ENCODE measurements at regions not wholly inside any gene's neighbourhood (a gene's known extent, or its start where the extent isn't known, plus 50 kb on each side); places are given as distances from the start of the nearest gene placed in this dataset.
"Not testable (repeated sequence)": the region's sequence is repeated elsewhere in the genome, so short reads cannot be mapped to it uniquely, and the experiment has no call there.

GRCh38 chr1:30101487-30102227 lies 621.7 kb downstream of the MATN1 start:
- DNase-seq: no peak

DNA sequence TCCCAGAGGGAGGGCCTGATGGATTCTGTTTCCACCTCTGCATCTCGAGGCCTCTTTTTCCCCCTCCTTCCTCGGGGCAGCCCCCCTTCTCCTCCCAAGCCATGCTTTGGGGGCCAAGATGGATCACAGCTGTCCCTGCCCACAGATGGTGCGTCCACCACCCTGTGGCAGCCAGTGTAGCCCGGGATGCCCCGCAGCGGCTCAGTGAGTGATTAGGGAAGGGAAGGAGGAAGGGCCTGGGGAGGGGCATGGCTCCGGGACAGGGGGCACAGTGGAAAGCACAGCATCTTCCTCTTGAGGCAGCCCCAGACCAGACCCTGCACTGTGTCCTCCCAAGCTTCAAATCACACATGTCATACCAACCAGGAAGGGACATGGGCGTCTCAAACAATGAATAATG lies 622.4 kb downstream of the MATN1 start:
- no peak for DNase-seq

DNA sequence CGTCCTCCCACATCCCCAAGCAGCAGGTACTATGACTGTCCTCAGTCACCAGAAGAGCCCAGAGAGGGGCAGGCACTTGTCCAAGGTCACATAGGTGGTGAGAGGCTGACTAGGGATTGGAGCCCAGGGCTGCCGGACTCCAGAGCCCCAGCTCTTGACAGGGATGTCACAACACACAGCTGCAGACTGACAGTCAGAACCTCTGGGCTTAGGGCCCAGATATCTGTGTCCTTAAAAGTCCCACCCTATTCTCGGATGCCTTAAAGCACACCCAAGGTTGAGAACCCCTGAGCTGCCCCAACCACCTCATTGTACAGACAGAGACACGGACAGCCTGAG lies 622.9 kb downstream of the MATN1 start:
- DNase-seq: no peak

GRCh38 chr1:30099587-30100523 lies 623.5 kb downstream of the MATN1 start:
- DNase-seq: no peak

DNA sequence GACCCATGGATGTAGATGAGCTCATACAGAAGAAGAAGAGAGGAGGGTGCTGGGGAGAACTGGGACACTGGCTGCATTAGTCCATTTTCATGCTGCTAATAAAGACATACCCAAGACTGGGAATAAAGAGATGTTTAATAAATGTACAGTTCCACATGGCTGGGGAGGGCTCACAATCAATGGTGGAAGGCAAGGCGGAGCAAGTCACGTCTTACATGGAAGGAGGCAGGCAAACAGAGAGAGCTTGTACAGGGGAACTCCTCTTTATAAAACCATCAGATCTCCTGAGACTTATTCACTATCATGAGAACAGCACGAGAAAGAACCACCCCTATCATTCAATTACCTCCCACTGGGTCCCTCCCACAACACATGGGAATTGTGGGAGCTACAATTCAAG lies 625.5 kb downstream of the MATN1 start:
- not testable (repeated sequence) for DNase-seq

- no peak for DNase-seq
These were observed 627.8 kb downstream of the MATN1 start for GRCh38 chr1:30095451-30096025.

GRCh38 chr1:30095051-30095450 lies 628.3 kb downstream of the MATN1 start:
- no peak for DNase-seq

DNA sequence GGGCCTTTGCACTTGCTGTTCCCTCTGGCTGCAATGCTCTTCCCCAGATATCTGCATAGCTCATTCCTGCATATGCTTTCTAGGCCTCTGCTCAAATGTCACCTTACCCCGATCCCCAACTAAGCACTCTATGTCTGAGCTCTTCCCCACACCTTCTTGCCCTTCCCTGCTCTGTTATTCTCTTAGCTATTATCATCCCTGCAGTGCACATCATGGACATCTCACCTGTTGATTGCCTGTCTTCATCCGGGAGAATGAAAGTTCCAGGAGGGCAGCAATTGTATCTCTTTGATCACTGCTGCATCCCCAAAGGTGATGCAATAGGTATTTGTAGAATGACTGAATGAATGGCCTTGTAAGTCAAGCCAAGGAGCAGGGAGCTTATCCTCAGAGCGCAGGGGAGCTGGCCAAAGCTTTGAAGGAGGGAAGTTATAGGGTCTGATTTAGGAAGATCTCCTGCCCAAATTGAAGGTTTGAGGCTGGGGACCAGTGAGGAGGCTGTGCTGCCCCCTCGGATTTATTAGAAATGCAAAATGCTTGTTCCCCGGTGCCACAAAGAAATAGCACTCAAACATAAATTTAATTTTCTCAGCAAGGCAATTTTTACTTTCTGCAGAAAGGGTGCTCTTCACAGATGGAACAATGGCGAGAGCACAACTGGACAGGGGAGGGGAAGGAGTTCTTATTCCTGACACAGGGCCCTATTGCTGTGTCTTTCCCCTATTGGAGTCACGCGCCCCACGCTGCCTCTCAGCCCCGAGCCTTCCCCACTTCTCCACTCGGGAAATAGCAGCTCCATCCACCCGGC lies 631.1 kb downstream of the MATN1 start:
- DNase-seq: no peak

DNA sequence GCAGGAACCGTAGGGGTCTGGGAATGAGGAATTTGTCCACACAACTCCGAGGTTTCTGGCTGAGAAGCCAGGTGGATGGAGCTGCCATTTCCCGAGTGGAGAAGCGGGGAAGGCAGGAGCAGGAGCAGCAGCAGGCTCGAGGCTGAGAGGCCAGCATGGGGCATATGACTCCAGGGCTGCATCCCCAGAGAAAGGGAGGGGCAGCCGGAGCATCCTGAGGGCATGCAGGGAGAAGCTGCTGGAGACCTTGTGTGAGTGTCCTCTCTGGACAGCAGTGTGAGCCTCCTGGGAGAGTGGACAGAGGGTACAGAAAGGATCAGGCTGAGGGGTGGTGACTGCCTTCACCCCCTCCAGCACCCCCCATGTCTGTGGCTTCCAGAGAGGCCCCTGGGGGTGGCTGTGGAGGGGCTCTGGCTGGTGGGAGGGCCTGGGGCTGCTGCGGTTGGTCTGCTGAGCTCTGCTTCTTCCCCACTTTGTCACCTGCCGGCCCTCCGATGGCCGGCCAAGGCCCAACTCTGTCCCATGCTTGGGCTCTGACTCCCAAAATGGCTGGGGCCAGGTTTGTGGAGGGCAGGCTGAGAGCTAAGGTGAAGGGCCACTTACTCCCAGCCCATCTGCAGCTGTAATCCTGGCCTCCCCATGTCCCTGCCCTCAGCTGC lies 633.1 kb downstream of the MATN1 start:
- no peak for DNase-seq

DNA sequence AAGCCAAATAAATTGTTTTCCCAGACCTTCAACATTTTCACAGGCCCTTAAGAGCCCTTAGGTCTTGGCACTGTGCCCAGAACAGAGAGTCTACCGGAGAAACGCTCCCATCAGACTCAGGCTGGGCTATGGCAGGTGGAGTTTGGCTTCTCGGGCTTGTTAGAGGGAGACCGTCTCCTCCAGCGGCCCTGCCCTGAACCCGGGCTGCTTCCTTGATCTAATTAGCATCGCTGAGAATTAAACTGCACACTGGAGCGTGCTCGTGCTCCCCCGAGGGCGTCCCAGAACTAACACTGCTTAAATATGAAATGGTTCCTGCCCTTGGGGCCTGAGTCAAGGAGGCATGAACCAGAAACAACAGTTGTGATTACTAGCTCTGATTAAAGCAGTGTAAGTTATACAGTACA lies 634.4 kb downstream of the MATN1 start:
- DNase-seq: no peak

GRCh38 chr1:30088594-30088993 lies 634.8 kb downstream of the MATN1 start:
- no peak for DNase-seq

DNA sequence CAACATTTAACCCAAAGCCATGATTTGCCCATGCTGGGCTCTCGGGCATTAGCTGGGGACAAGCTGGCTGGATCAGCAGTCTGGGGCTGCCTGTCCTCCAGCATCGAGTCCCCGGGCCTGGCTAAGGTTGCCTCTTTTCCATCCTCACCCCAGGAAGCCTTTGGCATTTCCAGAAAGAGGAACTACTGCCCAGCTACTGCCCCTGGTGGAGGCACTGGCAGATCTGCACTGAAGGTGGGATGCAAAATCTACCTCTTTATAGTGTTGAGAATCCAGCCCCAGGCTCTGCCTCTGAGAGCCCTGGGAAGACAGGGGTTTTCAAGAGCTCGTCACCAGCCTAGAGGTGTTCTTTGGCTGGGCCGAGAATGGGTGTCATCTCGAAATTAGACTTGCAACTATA lies 635.9 kb downstream of the MATN1 start:
- peak; percentile 16 for DNase-seq

GRCh38 chr1:30085811-30086770 lies 637.3 kb downstream of the MATN1 start:
- DNase-seq: no peak

DNA sequence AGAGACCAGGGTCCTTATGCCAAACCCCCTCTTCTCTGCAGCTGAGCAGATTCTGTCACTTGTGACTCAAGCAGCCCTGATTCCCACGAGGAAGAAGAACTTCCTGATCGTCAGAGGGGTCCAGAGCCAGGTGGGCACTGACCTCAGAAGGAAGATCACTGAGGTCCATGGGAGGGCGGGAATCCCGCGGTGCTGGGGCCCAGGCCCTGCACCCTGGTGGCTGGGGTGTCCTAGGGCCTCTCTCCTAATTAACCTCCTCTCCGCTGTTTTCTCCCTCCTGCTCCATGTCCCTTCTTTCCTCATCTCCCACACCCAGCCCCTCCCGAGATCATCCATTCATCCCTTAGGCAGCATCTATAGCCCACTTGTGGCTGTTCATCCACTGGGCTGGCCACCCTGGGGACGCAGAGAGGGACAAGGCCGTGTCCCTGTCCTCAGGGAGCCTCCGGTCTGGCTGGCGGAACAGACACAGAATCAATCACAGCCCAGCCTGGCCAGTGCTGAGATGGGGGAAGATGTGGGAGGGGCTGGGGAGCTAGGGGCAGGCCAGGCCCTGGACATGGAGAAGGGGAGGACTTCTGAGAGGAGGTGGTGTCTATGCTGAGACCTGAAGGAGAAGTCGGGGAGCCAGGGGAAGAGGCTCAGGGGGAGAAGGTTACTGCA lies 638.3 kb downstream of the MATN1 start:
- DNase-seq: no peak

DNA sequence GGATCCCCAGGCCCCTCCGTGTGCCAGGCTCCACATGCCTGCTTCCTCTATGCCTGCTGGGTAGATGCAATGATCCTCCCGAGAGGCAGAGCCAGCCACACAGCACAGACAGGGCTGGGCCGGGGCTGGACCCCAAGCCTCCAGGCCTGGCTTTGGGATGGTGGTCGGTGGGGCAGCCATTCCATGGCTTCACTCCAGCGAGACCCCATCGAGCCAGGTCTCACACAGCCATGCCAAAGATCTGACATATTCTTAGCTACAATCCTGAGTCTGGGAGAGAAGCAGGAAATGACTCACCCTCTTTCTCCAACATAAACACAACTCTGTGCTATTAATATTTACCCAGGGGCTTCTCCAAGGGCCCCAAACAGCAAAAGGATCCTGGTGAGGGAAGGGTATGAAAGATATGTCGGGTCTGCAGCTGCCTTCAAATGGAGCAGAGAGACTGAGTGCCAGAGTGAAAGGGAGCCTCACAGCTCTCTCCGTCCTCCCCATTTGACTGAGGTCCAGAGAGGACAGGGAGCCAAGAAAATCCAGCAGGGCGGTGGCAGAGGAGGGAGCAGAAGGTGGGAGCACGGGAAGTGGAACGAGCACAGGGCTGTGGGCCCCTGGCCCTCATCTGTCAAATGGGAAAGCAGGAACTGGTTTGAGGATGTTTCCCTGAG lies 639.5 kb downstream of the MATN1 start:
- DNase-seq: no peak

GRCh38 chr1:30081379-30082102 lies 641.8 kb downstream of the MATN1 start:
- no peak for DNase-seq

DNA sequence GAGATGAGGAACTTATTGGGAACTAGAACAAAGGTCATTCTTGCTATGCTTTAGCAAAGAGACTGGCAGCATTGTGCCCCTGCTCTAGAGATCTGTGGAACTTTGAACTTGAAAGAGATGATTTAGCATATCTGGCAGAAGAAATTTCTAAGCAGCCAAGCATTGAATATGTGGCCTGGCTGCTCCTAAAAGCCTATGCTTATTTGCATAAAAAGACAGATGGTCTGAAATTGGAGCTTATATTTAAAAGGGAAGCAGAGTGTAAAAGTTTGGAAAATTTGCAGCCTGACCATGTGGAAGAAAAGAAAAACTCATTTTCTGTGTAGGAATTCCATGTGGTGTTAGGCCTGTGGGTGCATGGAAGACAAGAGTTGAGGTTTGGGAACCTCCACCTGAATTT lies 647.5 kb downstream of the MATN1 start:
- not testable (repeated sequence) for DNase-seq

GRCh38 chr1:30068787-30069472 lies 654.5 kb downstream of the MATN1 start:
- DNase-seq: no peak

DNA sequence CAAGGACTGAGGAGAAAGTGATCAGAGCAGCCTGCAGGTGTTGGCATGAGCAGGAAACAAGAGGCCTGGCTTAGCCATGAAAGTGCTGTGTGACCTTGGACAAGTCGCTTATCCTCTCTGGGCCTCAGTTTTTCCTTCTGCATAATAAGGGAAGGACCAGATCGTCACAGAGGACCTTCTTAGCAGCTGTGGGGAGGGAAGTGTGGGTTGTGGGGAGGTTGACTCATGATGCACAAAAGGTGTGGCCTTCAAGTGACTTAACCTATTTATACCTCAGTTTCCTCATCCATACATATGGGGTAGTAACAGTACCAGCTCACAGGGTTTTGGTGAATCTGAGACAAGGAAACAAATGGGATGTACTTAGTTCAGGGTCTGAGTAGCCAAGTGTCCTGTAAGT lies 658.8 kb downstream of the MATN1 start:
- no peak for DNase-seq
